Astrocyte (in vitro differentiated cells and primary cell): ENCODE measurements at regions not wholly inside any gene's neighbourhood (a gene's known extent, or its start where the extent isn't known, plus 50 kb on each side); places are given as distances from the start of the nearest gene placed in this dataset.

Source experiments
- CTCF ChIP-seq: IDR thresholded peaks from 2 replicates; pipeline ENCODE4 v1.5.1; 2011; ENCODE audit warnings: low read depth, mild to moderate bottlenecking, inconsistent platforms, low read length, moderate library complexity; ENCODE audit not compliant: insufficient read depth
- EZH2 ChIP-seq: IDR thresholded peaks from 2 replicates; pipeline ENCODE4 v1.6.1; 2012; ENCODE audit warnings: mild to moderate bottlenecking, low read length, inconsistent platforms; ENCODE audit not compliant: insufficient read depth

DNA sequence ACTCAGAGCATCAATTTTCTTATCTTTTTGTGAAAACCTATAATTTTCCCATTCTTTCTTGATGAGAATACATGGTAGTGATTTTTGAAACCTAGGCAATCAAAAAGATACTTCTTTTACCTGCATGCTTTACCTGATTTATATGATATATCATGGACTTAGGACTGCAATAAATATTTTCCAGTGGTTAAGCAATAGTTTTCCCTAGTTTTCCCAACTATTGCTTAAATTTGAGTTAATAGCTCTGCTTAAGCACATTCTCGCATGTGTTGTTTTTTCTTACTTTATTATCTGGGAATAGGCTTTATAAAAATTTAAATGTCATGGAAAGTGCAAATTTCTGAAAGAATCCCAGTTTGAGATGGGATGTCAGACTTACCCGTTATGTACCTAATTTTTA, 465.1 kb upstream of the BCHE start:
- TF ChIP-seq CTCF: no peak
- no peak for TF ChIP-seq EZH2
